ENCODE measurements at regions not wholly inside any gene's neighbourhood (a gene's known extent, or its start where the extent isn't known, plus 50 kb on each side); places are given as distances from the start of the nearest gene placed in this dataset.

DNA sequence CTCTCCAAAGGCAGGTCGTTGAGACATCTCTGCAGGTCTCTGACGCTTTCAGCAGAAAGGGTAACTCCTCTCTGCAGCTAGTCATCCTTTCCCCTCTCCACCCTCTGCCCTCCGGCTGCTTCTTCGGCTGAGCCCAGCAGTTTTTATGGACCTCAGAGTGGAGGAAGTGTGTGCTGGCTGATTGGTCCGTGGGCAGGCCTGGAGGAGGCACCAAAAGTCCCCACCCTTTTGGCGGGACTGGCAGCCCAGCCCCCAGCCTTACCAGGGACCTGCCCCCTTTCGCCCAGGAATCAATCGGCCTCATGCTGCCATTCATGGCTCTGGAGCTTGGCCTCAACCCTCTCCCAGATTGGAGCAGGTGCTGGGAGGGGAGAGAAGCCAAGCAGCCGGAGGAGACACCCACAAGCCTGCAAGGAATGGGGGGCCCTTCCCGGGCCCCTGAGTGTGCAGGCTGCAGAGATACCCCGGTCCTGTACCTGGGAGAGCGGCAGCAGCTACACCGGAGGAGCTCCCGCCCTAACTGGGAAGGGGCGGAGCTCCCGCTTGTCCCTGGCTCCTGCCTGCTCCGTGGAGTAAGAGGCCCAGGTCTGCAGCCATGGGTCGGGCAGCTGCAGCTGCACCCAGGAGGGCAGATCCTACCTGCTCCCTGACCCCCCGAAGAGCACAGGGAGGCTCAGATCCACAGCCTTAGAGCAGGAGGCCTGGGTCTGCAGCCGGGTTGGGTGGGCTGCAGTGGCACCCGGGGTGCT lies 170.3 kb upstream of the SOX4 start:
- H3K4me1 ChIP-seq: no peaks in the 10 kb centered on the region
- H3K27me3 ChIP-seq (replicated peaks; ENCODE audit: control insufficient read depth, insufficient read depth, low read length): no peaks in the 10 kb centered on the region
- no TSS peak for BruUV-seq (replicated peaks)
- POLR2A ChIA-PET: interaction anchor here (1.0 kb wide), 1 partner anchor 170 kb away, joined by 4 read pairs; the partner anchor contains the start of gene SOX4
- Mint-ChIP-seq H3K36me3 (ENCODE audit: insufficient read depth, unreplicated experiment) (no peaks in the 10 kb centered on the region), H3K27me3 (ENCODE audit: insufficient read depth, unreplicated experiment) (no peaks in the 10 kb centered on the region), H3K9me3 (ENCODE audit: unreplicated experiment) (peaks cover 15% of the 10 kb centered on the region), H3K4me1 (ENCODE audit: low read depth, unreplicated experiment) (peaks cover 6% of the 10 kb centered on the region), H3K27ac (ENCODE audit: unreplicated experiment) (no peak overlapping the region), H3K4me3 (ENCODE audit: unreplicated experiment) (peak overlapping the region; percentile 54)
- no peaks in the 10 kb centered on the region for H3K36me3 ChIP-seq (ENCODE audit: control insufficient read depth, insufficient read depth, low read length)
- TF ChIP-seq, protein P1, sequence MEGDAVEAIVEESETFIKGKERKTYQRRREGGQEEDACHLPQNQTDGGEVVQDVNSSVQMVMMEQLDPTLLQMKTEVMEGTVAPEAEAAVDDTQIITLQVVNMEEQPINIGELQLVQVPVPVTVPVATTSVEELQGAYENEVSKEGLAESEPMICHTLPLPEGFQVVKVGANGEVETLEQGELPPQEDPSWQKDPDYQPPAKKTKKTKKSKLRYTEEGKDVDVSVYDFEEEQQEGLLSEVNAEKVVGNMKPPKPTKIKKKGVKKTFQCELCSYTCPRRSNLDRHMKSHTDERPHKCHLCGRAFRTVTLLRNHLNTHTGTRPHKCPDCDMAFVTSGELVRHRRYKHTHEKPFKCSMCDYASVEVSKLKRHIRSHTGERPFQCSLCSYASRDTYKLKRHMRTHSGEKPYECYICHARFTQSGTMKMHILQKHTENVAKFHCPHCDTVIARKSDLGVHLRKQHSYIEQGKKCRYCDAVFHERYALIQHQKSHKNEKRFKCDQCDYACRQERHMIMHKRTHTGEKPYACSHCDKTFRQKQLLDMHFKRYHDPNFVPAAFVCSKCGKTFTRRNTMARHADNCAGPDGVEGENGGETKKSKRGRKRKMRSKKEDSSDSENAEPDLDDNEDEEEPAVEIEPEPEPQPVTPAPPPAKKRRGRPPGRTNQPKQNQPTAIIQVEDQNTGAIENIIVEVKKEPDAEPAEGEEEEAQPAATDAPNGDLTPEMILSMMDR (IDR thresholded peaks at IDR 0.05; ENCODE audit: insufficient read depth in 1 of 2, low read depth in 1 of 2, low read length in 1 of 2, severe bottlenecking in 1 of 2, unreplicated experiment in 1 of 2): no peak
- CTCF ChIA-PET: no interaction called here
- H3K4me3 ChIP-seq (ENCODE audit: low read depth, low read length): peak overlapping the region; percentile 38
- H3K9me3 ChIP-seq: peaks cover 3% of the 10 kb centered on the region; the same call in 1 of the 2 replicates
- peak; percentile 64 to 72 for DNase-seq
- intact Hi-C loops (cut with micrococcal nuclease; ENCODE audit: unreplicated experiment): no loop called here

DNA sequence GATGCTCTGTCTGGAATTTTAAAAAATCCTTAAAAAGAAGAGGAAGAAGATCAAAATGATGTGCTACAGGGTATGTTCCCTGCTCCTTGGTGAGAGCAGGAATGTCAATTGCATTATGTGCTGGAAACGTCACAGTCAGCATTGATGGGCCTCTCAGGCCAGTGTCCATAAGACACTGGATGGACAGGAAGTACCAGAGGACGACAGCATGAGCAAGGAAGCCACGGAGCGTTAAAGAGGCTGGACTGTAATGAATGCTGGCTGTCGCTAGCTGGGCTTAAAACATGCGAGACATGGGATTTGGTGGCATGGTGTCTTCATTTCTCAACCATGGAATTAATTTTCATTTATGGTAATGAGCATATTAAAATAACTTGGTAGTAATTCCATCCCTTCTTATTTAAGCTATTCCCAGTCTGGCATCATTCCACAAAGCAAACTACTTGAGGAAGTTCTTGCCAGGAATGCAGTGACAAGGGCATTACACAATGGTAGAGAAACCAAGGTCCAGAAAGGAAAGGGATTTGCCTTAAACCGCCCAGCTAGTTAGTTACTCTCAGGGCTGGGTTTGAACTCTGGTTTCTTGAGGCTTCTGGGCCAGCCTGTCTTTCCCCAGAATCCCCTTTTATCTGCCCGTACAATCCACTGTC lies 166.6 kb upstream of the SOX4 start:
- no peaks in the 10 kb centered on the region for H3K36me3 Mint-ChIP-seq (ENCODE audit: insufficient read depth, unreplicated experiment)
- POLR2A ChIA-PET: interaction anchor here (0.5 kb wide), 1 partner anchor 1025 kb away, joined by 3 read pairs; the partner anchor contains the start of gene E2F3
- Histone ChIP-seq H3K36me3 (ENCODE audit: control insufficient read depth, insufficient read depth, low read length) (no peaks in the 10 kb centered on the region), H3K9me3 (peaks cover 3% of the 10 kb centered on the region; the same call in 1 of the 2 replicates), H3K27me3 (replicated peaks; ENCODE audit: control insufficient read depth, insufficient read depth, low read length) (no peaks in the 10 kb centered on the region), H3K4me1 (no peaks in the 10 kb centered on the region), H3K4me3 (ENCODE audit: low read depth, low read length) (no peak overlapping the region)
- no peak overlapping the region for H3K27ac Mint-ChIP-seq (ENCODE audit: unreplicated experiment)
- H3K4me3 Mint-ChIP-seq (ENCODE audit: unreplicated experiment): no peak overlapping the region
- H3K27me3 Mint-ChIP-seq (ENCODE audit: insufficient read depth, unreplicated experiment): no peaks in the 10 kb centered on the region
- intact Hi-C loops (cut with micrococcal nuclease; ENCODE audit: unreplicated experiment): no loop called here
- BruUV-seq (replicated peaks): no TSS peak
- TF ChIP-seq, protein P1 (IDR thresholded peaks at IDR 0.05; ENCODE audit: insufficient read depth in 1 of 2, low read depth in 1 of 2, low read length in 1 of 2, severe bottlenecking in 1 of 2, unreplicated experiment in 1 of 2): no peak
- CTCF ChIA-PET: no interaction called here
- peak; percentile 9 to 36 for DNase-seq
- peaks cover 6% of the 10 kb centered on the region for H3K4me1 Mint-ChIP-seq (ENCODE audit: low read depth, unreplicated experiment)
- H3K9me3 Mint-ChIP-seq (ENCODE audit: unreplicated experiment): peaks cover 26% of the 10 kb centered on the region

DNA sequence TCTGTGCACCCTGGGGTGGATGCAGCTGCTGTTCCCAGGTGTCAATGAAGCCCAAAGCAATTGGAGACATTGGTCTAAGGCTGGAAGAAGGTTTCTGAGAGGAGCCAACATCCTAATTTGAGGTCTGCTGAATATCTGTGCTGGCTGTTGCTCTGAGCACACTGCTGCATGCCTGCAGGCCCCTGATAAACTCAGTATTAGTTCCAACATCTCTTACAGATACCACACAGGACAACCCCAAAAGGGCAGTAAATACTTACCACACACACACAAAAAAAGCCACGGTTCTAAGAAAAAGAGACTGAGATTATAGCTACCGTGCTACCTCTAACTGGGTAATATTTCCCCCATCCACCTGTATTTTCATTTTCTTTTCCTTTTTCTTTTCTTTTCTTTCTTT lies 164.3 kb upstream of the SOX4 start:
- intact Hi-C loops (cut with micrococcal nuclease; ENCODE audit: unreplicated experiment): no loop called here
- Histone ChIP-seq H3K36me3 (ENCODE audit: control insufficient read depth, insufficient read depth, low read length) (no peaks in the 10 kb centered on the region), H3K4me3 (ENCODE audit: low read depth, low read length) (no peak overlapping the region), H3K27me3 (replicated peaks; ENCODE audit: control insufficient read depth, insufficient read depth, low read length) (no peaks in the 10 kb centered on the region), H3K4me1 (no peaks in the 10 kb centered on the region), H3K9me3 (peaks cover 3% of the 10 kb centered on the region; the same call in 1 of the 2 replicates)
- H3K4me3 Mint-ChIP-seq (ENCODE audit: unreplicated experiment): no peak overlapping the region
- TF ChIP-seq, protein P1 (IDR thresholded peaks at IDR 0.05; ENCODE audit: insufficient read depth in 1 of 2, low read depth in 1 of 2, low read length in 1 of 2, severe bottlenecking in 1 of 2, unreplicated experiment in 1 of 2): no peak
- ChIA-PET POLR2A (interaction anchor here (0.7 kb wide), 1 partner anchor 115 kb away, joined by 5 read pairs; no protein-coding TSS in a partner anchor), CTCF (interaction anchor here (0.5 kb wide), 1 partner anchor 47 kb away, joined by 4 read pairs; no protein-coding TSS in a partner anchor)
- H3K36me3 Mint-ChIP-seq (ENCODE audit: insufficient read depth, unreplicated experiment): no peaks in the 10 kb centered on the region
- no TSS peak for BruUV-seq (replicated peaks)
- peak overlapping the region; percentile 49 for H3K27ac Mint-ChIP-seq (ENCODE audit: unreplicated experiment)
- H3K4me1 Mint-ChIP-seq (ENCODE audit: low read depth, unreplicated experiment): peaks cover 2% of the 10 kb centered on the region
- H3K9me3 Mint-ChIP-seq (ENCODE audit: unreplicated experiment): peaks cover 27% of the 10 kb centered on the region
- H3K27me3 Mint-ChIP-seq (ENCODE audit: insufficient read depth, unreplicated experiment): no peaks in the 10 kb centered on the region
- DNase-seq: no peak
